ENCODE measurements at regions not wholly inside any gene's neighbourhood (a gene's known extent, or its start where the extent isn't known, plus 50 kb on each side); places are given as distances from the start of the nearest gene placed in this dataset.

DNA sequence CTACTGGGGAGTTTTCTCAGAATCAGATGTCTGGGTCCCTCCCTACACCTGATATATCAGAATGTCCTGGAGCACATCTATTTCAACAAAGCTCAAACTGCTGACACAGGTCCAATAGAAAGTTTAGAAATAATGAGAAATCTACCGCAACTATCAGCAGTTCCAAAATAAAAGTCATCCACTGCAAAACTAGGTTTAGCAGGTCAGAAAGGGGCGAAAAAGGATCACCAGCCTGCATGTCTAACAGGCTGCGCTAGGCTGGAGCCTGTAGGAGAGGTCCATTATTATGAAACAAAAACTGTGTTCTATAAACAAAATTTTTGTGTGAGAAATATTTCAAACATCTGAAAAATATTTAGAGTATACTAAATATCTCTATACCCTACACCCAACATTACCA lies 84.1 kb upstream of the RNF38 start:
- WGBS, result 85% methylated on average over 3 of the region's 3 CpGs
- no peaks in the 10 kb centered on the region for H3K27me3 ChIP-seq (replicated peaks; ENCODE audit: insufficient read depth)
- no peak overlapping the region for H3K27ac ChIP-seq
- H3K36me3 ChIP-seq, result no peaks in the 10 kb centered on the region
- no peak for TF ChIP-seq POLR2A (IDR thresholded peaks at IDR 0.05)
- TF ChIP-seq POLR2AphosphoS5 (IDR thresholded peaks at IDR 0.05), result no peak
- TF ChIP-seq, protein P1, sequence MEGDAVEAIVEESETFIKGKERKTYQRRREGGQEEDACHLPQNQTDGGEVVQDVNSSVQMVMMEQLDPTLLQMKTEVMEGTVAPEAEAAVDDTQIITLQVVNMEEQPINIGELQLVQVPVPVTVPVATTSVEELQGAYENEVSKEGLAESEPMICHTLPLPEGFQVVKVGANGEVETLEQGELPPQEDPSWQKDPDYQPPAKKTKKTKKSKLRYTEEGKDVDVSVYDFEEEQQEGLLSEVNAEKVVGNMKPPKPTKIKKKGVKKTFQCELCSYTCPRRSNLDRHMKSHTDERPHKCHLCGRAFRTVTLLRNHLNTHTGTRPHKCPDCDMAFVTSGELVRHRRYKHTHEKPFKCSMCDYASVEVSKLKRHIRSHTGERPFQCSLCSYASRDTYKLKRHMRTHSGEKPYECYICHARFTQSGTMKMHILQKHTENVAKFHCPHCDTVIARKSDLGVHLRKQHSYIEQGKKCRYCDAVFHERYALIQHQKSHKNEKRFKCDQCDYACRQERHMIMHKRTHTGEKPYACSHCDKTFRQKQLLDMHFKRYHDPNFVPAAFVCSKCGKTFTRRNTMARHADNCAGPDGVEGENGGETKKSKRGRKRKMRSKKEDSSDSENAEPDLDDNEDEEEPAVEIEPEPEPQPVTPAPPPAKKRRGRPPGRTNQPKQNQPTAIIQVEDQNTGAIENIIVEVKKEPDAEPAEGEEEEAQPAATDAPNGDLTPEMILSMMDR (IDR thresholded peaks at IDR 0.05), result no peak
- H3K4me1 ChIP-seq (replicated peaks), result no peaks in the 10 kb centered on the region
- no peak overlapping the region for H3K4me3 ChIP-seq
- DNase-seq (ENCODE audit: low spot score), result no peak
- no peaks in the 10 kb centered on the region for H3K9me3 ChIP-seq
- intact Hi-C loops (cut with DNase I), result no loop called here

DNA sequence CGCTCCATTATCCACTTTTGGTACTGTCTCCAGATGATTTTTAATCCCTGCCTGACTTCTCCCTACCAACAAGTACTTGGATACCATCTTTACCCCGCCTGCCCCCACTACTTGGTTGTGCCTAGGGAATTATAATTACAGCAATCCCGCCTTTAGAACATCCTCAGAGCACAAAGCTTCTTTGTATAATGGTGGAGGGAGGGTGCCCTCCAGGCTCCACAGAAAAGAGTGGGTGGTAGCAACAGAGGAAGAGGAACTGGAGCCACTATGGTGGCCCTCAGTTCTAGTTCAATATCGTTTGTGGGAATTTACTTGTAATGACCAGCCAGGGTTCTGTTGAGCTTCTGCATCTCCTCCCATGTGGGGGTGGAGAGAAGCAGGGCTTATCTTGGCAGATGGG lies 79.0 kb upstream of the RNF38 start:
- Histone ChIP-seq H3K4me1 (replicated peaks) (no peaks in the 10 kb centered on the region), H3K4me3 (no peak overlapping the region), H3K36me3 (no peaks in the 10 kb centered on the region), H3K27me3 (replicated peaks; ENCODE audit: insufficient read depth) (no peaks in the 10 kb centered on the region), H3K27ac (no peak overlapping the region), H3K9me3 (no peaks in the 10 kb centered on the region)
- TF ChIP-seq POLR2AphosphoS5 (IDR thresholded peaks at IDR 0.05) (no peak), POLR2A (IDR thresholded peaks at IDR 0.05) (no peak)
- TF ChIP-seq, protein P1 (IDR thresholded peaks at IDR 0.05), result no peak
- intact Hi-C loops (cut with DNase I), result no loop called here
- DNase-seq (ENCODE audit: low spot score), result no peak
- 57% methylated on average over 4 of the region's 4 CpGs for WGBS

DNA sequence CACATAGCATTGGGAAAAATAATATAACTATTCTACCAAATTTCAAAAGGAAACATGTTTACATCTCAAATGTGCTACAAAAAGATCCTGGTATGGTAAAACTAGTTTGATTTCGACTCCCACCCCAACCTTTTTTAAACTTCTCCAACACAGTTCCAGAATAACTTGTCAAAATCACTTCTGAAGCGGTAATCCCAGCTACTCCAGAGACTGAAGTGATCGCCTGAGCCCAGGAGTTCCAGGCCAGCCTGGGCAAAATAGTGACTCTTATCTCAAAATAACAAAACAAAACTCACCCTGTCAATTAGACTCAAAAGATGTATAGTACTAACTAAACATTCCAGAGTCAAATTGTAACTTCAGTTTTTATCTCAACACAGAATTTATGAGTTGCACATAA lies 71.3 kb upstream of the RNF38 start:
- H3K4me3 ChIP-seq, result no peak overlapping the region
- WGBS, result 46% methylated on average over 3 of the region's 3 CpGs

DNA sequence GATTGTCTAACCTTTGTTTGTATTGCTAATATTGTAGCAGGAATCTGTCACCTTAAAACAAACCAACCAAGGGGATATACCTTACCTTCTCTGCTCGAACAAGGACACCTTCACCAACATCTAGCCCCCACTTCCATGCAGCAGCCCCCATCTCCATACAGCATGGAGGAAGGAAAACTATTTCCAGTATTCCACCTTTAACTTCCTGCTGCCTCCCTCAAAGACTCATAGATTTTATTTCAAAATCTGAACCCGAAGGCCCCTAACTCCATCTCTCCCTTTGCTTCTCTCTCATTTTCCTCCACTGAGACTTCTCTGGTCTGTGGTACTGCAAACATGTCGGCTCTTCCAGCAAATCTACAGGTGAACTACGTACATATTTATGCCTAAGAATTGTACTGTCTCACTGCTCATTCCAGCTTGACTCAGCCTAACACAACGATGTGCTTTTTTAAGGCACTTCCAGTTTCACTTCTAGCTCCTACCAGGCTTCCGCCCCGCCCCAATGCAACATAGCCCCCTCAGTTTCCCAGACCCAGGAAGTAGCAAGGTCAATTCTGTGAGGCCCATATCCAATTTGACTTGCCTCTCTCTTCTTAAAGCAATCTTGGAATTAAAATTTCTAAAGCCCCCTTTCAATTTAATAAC lies 70.7 kb upstream of the RNF38 start:
- intact Hi-C loops (cut with DNase I), result no loop called here

More for the DNA sequence above, 71.3 kb upstream of the RNF38 start:
- Histone ChIP-seq H3K27ac (peak overlapping the region; percentile 58 to 62), H3K9me3 (no peaks in the 10 kb centered on the region), H3K27me3 (replicated peaks; ENCODE audit: insufficient read depth) (no peaks in the 10 kb centered on the region), H3K36me3 (no peaks in the 10 kb centered on the region), H3K4me1 (replicated peaks) (no peaks in the 10 kb centered on the region)
- no peak for DNase-seq (ENCODE audit: low spot score)
- TF ChIP-seq, protein P1 (IDR thresholded peaks at IDR 0.05), result no peak
- TF ChIP-seq POLR2A (IDR thresholded peaks at IDR 0.05) (no peak), POLR2AphosphoS5 (IDR thresholded peaks at IDR 0.05) (no peak)
- intact Hi-C loops (cut with DNase I), result no loop called here

More for the DNA sequence above, 70.7 kb upstream of the RNF38 start:
- Histone ChIP-seq H3K36me3 (no peaks in the 10 kb centered on the region), H3K27ac (peak overlapping the region; percentile 58 to 62), H3K4me1 (replicated peaks) (no peaks in the 10 kb centered on the region), H3K27me3 (replicated peaks; ENCODE audit: insufficient read depth) (no peaks in the 10 kb centered on the region), H3K4me3 (peak overlapping the region; percentile 0 to 1), H3K9me3 (no peaks in the 10 kb centered on the region)
- WGBS, result 19% methylated on average over 7 of the region's 7 CpGs
- peak; percentile 37 for DNase-seq (ENCODE audit: low spot score)
- TF ChIP-seq POLR2A (IDR thresholded peaks at IDR 0.05) (no peak), POLR2AphosphoS5 (IDR thresholded peaks at IDR 0.05) (peak; percentile 51)
- TF ChIP-seq, protein P1 (IDR thresholded peaks at IDR 0.05), result no peak
